ENCODE measurements at regions not wholly inside any gene's neighbourhood (a gene's known extent, or its start where the extent isn't known, plus 50 kb on each side); places are given as distances from the start of the nearest gene placed in this dataset.

GRCh38 chr2:160670618-160671017, 177.0 kb upstream of the RBMS1 start:
- Mint-ChIP-seq H3K36me3 (ENCODE audit: unreplicated experiment) (no peaks in the 10 kb centered on the region), H3K27ac (ENCODE audit: unreplicated experiment) (no peak overlapping the region), H3K27me3 (ENCODE audit: unreplicated experiment) (peaks cover 4% of the 10 kb centered on the region), H3K4me1 (ENCODE audit: low read depth, unreplicated experiment) (peaks cover 5% of the 10 kb centered on the region), H3K9me3 (ENCODE audit: unreplicated experiment) (peaks cover 2% of the 10 kb centered on the region), H3K4me3 (ENCODE audit: unreplicated experiment) (no peak overlapping the region)
- DNase-seq: no peak
- TF ChIP-seq CTCF (IDR thresholded peaks at IDR 0.05; ENCODE audit: partially characterized antibody, unreplicated experiment): no peak

- no peak for DNase-seq
- TF ChIP-seq CTCF (IDR thresholded peaks at IDR 0.05; ENCODE audit: partially characterized antibody, unreplicated experiment): no peak
- Mint-ChIP-seq H3K4me3 (ENCODE audit: unreplicated experiment) (no peak overlapping the region), H3K4me1 (ENCODE audit: low read depth, unreplicated experiment) (peaks cover 5% of the 10 kb centered on the region), H3K27ac (ENCODE audit: unreplicated experiment) (no peak overlapping the region), H3K27me3 (ENCODE audit: unreplicated experiment) (peaks cover 4% of the 10 kb centered on the region), H3K36me3 (ENCODE audit: unreplicated experiment) (no peaks in the 10 kb centered on the region), H3K9me3 (ENCODE audit: unreplicated experiment) (peaks cover 2% of the 10 kb centered on the region)
Observed at GRCh38 chr2:160672211-160672610, 178.6 kb upstream of the RBMS1 start.

- peaks cover 4% of the 10 kb centered on the region for H3K27me3 Mint-ChIP-seq (ENCODE audit: unreplicated experiment)
- H3K36me3 Mint-ChIP-seq (ENCODE audit: unreplicated experiment): no peaks in the 10 kb centered on the region
- peak overlapping the region; percentile 43 for H3K27ac Mint-ChIP-seq (ENCODE audit: unreplicated experiment)
- H3K4me3 Mint-ChIP-seq (ENCODE audit: unreplicated experiment): no peak overlapping the region
- TF ChIP-seq CTCF (IDR thresholded peaks at IDR 0.05; ENCODE audit: partially characterized antibody, unreplicated experiment): no peak
- peaks cover 2% of the 10 kb centered on the region for H3K9me3 Mint-ChIP-seq (ENCODE audit: unreplicated experiment)
- DNase-seq: no peak
- H3K4me1 Mint-ChIP-seq (ENCODE audit: low read depth, unreplicated experiment): peaks cover 5% of the 10 kb centered on the region
Observed at GRCh38 chr2:160674146-160674750, 180.6 kb upstream of the RBMS1 start.

- H3K9me3 Mint-ChIP-seq (ENCODE audit: unreplicated experiment): no peaks in the 10 kb centered on the region
- DNase-seq: no peak
- H3K4me1 Mint-ChIP-seq (ENCODE audit: low read depth, unreplicated experiment): peaks cover under 1% of the 10 kb centered on the region
- no peak for TF ChIP-seq CTCF (IDR thresholded peaks at IDR 0.05; ENCODE audit: partially characterized antibody, unreplicated experiment)
- H3K27me3 Mint-ChIP-seq (ENCODE audit: unreplicated experiment): no peaks in the 10 kb centered on the region
- no peaks in the 10 kb centered on the region for H3K36me3 Mint-ChIP-seq (ENCODE audit: unreplicated experiment)
- H3K4me3 Mint-ChIP-seq (ENCODE audit: unreplicated experiment): no peak overlapping the region
- H3K27ac Mint-ChIP-seq (ENCODE audit: unreplicated experiment): no peak overlapping the region
Observed at GRCh38 chr2:160679686-160680085, 186.1 kb upstream of the RBMS1 start.

- Mint-ChIP-seq H3K4me1 (ENCODE audit: low read depth, unreplicated experiment) (no peaks in the 10 kb centered on the region), H3K36me3 (ENCODE audit: unreplicated experiment) (no peaks in the 10 kb centered on the region), H3K27me3 (ENCODE audit: unreplicated experiment) (no peaks in the 10 kb centered on the region), H3K9me3 (ENCODE audit: unreplicated experiment) (no peaks in the 10 kb centered on the region), H3K27ac (ENCODE audit: unreplicated experiment) (no peak overlapping the region), H3K4me3 (ENCODE audit: unreplicated experiment) (no peak overlapping the region)
- no peak for DNase-seq
- no peak for TF ChIP-seq CTCF (IDR thresholded peaks at IDR 0.05; ENCODE audit: partially characterized antibody, unreplicated experiment)
Observed at GRCh38 chr2:160680294-160680693, 186.7 kb upstream of the RBMS1 start.

Data from glutamatergic neuron (in vitro differentiated cells).